HCT116 (cell line): ENCODE measurements at regions not wholly inside any gene's neighbourhood (a gene's known extent, or its start where the extent isn't known, plus 50 kb on each side); places are given as distances from the start of the nearest gene placed in this dataset.

Experiments
- ATAC-seq: fragments of 200-7000 bp; cut with Tn5 transposase; 2 replicates; pipeline ENCODE4 v1.9.1; 2020; ENCODE audit warnings: mild to moderate bottlenecking, moderate library complexity
- BruUV-seq: library from RNA; stranded (reverse); fragments of 400-500 nt; replicated peaks from 2 replicates; lab custom pipeline; 2021; lab: Mats Ljungman, UMichigan
- CTCF ChIA-PET: fragments of 300-600 bp; sonication (Branson Sonifier 250); formaldehyde crosslinking; loops from one replicate; lab custom pipeline; 2021; ENCODE audit warnings: antibody characterized with exemption; lab: Charles Lee
- POLR2A ChIA-PET: fragments of 300-600, 350-600 bp; sonication (Branson Sonifier 250); formaldehyde crosslinking; loops from one replicate; lab custom pipeline; 2021; ENCODE audit warnings: antibody characterized with exemption; lab: Charles Lee
- RAD21 ChIA-PET, 2 experiments: fragments of 300-600 bp; sonication (Branson Sonifier 250); formaldehyde crosslinking; loops; one replicate each; lab custom pipeline; 2023; ENCODE audit warnings: low total read pairs in 2 of 2; ENCODE audit not compliant: uncharacterized antibody in 2 of 2, unreplicated experiment in 2 of 2, low non-redundant PET in 1 of 2; lab: Charles Lee
- DNase-seq: peaks from one replicate; pipeline ENCODE4 v3.0.0-alpha.2; 2010; ENCODE audit warnings: low read depth, low spot score
- H2AFZ ChIP-seq: fragments of 200-600 bp; shearing (Covaris generic), sonication (generic); 2 replicates; pipeline ENCODE4 v1.6.1; 2017; ENCODE audit warnings: low read depth, mixed run types, mixed read lengths, antibody characterized with exemption, low read length; ENCODE audit not compliant: poor library complexity, severe bottlenecking
- H3K27ac ChIP-seq: 2 replicates; pipeline ENCODE4 v1.5.1; 2012; ENCODE audit warnings: low read depth, low read length
- H3K27me3 ChIP-seq: fragments of 200-600 bp; sonication (generic); 2 replicates; pipeline ENCODE4 v1.6.1; 2016; ENCODE audit warnings: mixed run types, low read length, mixed read lengths; ENCODE audit not compliant: insufficient read depth
- H3K36me3 ChIP-seq, 2 experiments: fragments of 200-500 bp in 1 of 2; fragments of 200-600 bp in 1 of 2; sonication (Bioruptor generic) in 1 of 2; sonication (generic) in 1 of 2; 2 replicates each; pipeline versions ENCODE4 v1.5.1 to v1.6.1; 2014 to 2016; ENCODE audit warnings: low read length in 2 of 2, inconsistent platforms in 1 of 2, mixed read lengths in 1 of 2, mixed run types in 1 of 2; ENCODE audit not compliant: insufficient read depth in 2 of 2, control insufficient read depth in 1 of 2
- H3K4me1 ChIP-seq, 2 experiments: fragments of 200-600 bp in 1 of 2; sonication (generic) in 1 of 2; 2 replicates each; pipeline versions ENCODE4 v1.5.1 to v1.6.1; 2012 to 2017; ENCODE audit warnings: low read length in 2 of 2, inconsistent platforms in 1 of 2, mild to moderate bottlenecking in 1 of 2, mixed read lengths in 1 of 2, mixed run types in 1 of 2, moderate library complexity in 1 of 2; ENCODE audit not compliant: insufficient read depth in 2 of 2, control insufficient read depth in 1 of 2
- H3K4me2 ChIP-seq: fragments of 200-600 bp; sonication (generic); 2 replicates; pipeline ENCODE4 v1.6.1; 2017; ENCODE audit warnings: mixed run types, low read length, mixed read lengths
- H3K4me3 ChIP-seq, 2 experiments: fragments of 200-600 bp in 1 of 2; sonication (generic) in 1 of 2; replicated peaks in 1 of 2; 2 replicates each; pipeline ENCODE4 v1.5.1; 2011 to 2016; ENCODE audit warnings: low read length in 2 of 2, control low read depth in 1 of 2, low read depth in 1 of 2, mild to moderate bottlenecking in 1 of 2, mixed read lengths in 1 of 2, mixed run types in 1 of 2
- H3K79me2 ChIP-seq: fragments of 200-600 bp; sonication (generic); 2 replicates; pipeline ENCODE4 v1.6.1; 2017; ENCODE audit warnings: mild to moderate bottlenecking, mixed run types, low read length, moderate library complexity, mixed read lengths; ENCODE audit not compliant: insufficient read depth
- H3K9ac ChIP-seq: fragments of 200-600 bp; sonication (generic); 2 replicates; pipeline ENCODE4 v1.6.1; 2016; ENCODE audit warnings: low read length, mixed read lengths
- H3K9me2 ChIP-seq: fragments of 200-600 bp; sonication (generic), shearing (Covaris generic); 2 replicates; pipeline ENCODE4 v1.6.1; 2017; ENCODE audit warnings: mixed run types, mild to moderate bottlenecking, moderate library complexity; ENCODE audit not compliant: insufficient read depth
- H3K9me3 ChIP-seq, 2 experiments: fragments of 200-500 bp in 1 of 2; fragments of 200-600 bp in 1 of 2; sonication (Bioruptor generic) in 1 of 2; sonication (generic) in 1 of 2; 2 replicates each; pipeline ENCODE4 v1.6.1; 2014 to 2017; ENCODE audit warnings: low read length in 2 of 2, mixed read lengths in 2 of 2, inconsistent platforms in 1 of 2, low read depth in 1 of 2, mild to moderate bottlenecking in 1 of 2, mixed run types in 1 of 2, moderate library complexity in 1 of 2; ENCODE audit not compliant: control insufficient read depth in 1 of 2, insufficient read depth in 1 of 2
- H4K20me1 ChIP-seq: fragments of 200-600 bp; sonication (generic), shearing (Covaris generic); 2 replicates; pipeline ENCODE4 v1.6.1; 2017; ENCODE audit warnings: mixed run types, mild to moderate bottlenecking, moderate library complexity; ENCODE audit not compliant: insufficient read depth
- CBX3 ChIP-seq: IDR thresholded peaks from 2 replicates; pipeline ENCODE4 v1.6.1; 2012; ENCODE audit warnings: low read depth
- CEBPB ChIP-seq: IDR thresholded peaks from 2 replicates; pipeline ENCODE4 v1.6.1; 2012; ENCODE audit warnings: low read depth
- EGR1 ChIP-seq: IDR thresholded peaks from 2 replicates; pipeline ENCODE4 v1.6.1; 2012; ENCODE audit warnings: low read depth
- ELF1 ChIP-seq: IDR thresholded peaks from 2 replicates; pipeline ENCODE4 v1.6.1; 2012; ENCODE audit warnings: low read depth, borderline replicate concordance
- EZH2 ChIP-seq: fragments of 200-600 bp; sonication (generic); IDR thresholded peaks from 2 replicates; pipeline ENCODE4 v1.6.1; 2017; ENCODE audit warnings: antibody characterized with exemption, mixed run types
- EZH2phosphoT487 ChIP-seq: fragments of 200-600 bp; IDR thresholded peaks from 2 replicates; pipeline ENCODE4 v1.6.1; 2018; ENCODE audit warnings: antibody characterized with exemption, borderline replicate concordance
- FOSL1 ChIP-seq: IDR thresholded peaks from 2 replicates; pipeline ENCODE4 v1.6.1; 2012; ENCODE audit warnings: low read depth
- JUND ChIP-seq: IDR thresholded peaks from 2 replicates; pipeline ENCODE4 v1.6.1; 2012
- RAD21 ChIP-seq: IDR thresholded peaks from 2 replicates; pipeline ENCODE4 v1.6.1; 2012; ENCODE audit warnings: low read depth, mild to moderate bottlenecking
- SP1 ChIP-seq: IDR thresholded peaks from 2 replicates; pipeline ENCODE4 v1.6.1; 2012; ENCODE audit warnings: low read depth
- SRF ChIP-seq: IDR thresholded peaks from 2 replicates; pipeline ENCODE4 v1.6.1; 2012; ENCODE audit warnings: low read depth
- TCF7L2 ChIP-seq: IDR thresholded peaks from 2 replicates; pipeline ENCODE4 v1.7.0; 2011; ENCODE audit warnings: borderline replicate concordance, inconsistent platforms; ENCODE audit not compliant: insufficient read depth, insufficient read length; ENCODE audit errors: extremely low read depth
- ZFX ChIP-seq: fragments of 450-650 bp; IDR thresholded peaks from 2 replicates; pipeline ENCODE4 v1.6.1; 2017
- ZNF274 ChIP-seq: fragments of 200-500 bp; sonication (Bioruptor generic); IDR thresholded peaks from 2 replicates; pipeline ENCODE4 v1.6.1; 2014; ENCODE audit warnings: mild to moderate bottlenecking, low read depth, low read length, inconsistent platforms
- intact Hi-C: fragments of 100-400 bp; cut with micrococcal nuclease; formaldehyde crosslinking; loops from 2 replicates; pipeline ENCODE4 v1.10.0; 2022
- TF ChIP-seq, protein P1 (sequence below): IDR thresholded peaks from 2 replicates; pipeline ENCODE4 v1.6.1; 2012
- TF ChIP-seq, protein P2 (sequence below), 3 experiments: fragments of 200-600 bp in 1 of 3; sonication (generic) in 1 of 3; IDR thresholded peaks in 2 of 3; conservative IDR thresholded peaks in 1 of 3; 2 replicates each; pipeline ENCODE4 v1.5.1; 2012 to 2017; ENCODE audit warnings: low read depth in 2 of 3, low read length in 2 of 3, antibody characterized with exemption in 1 of 3, borderline replicate concordance in 1 of 3, control low read depth in 1 of 3, mild to moderate bottlenecking in 1 of 3, mixed read lengths in 1 of 3, mixed run types in 1 of 3, moderate library complexity in 1 of 3; ENCODE audit not compliant: insufficient read depth in 1 of 3
- TF ChIP-seq, protein P3 (sequence below): IDR thresholded peaks from 2 replicates; pipeline ENCODE4 v1.6.1; 2012
- TF ChIP-seq, protein P4 (sequence below): IDR thresholded peaks from 2 replicates; pipeline ENCODE4 v1.6.1; 2011; ENCODE audit warnings: mild to moderate bottlenecking, low read length, moderate library complexity; ENCODE audit not compliant: insufficient replicate concordance; ENCODE audit errors: extremely low read depth
- TF ChIP-seq, protein P5 (sequence below): IDR thresholded peaks from 2 replicates; pipeline ENCODE4 v1.6.1; 2012; ENCODE audit warnings: low read depth

DNA sequence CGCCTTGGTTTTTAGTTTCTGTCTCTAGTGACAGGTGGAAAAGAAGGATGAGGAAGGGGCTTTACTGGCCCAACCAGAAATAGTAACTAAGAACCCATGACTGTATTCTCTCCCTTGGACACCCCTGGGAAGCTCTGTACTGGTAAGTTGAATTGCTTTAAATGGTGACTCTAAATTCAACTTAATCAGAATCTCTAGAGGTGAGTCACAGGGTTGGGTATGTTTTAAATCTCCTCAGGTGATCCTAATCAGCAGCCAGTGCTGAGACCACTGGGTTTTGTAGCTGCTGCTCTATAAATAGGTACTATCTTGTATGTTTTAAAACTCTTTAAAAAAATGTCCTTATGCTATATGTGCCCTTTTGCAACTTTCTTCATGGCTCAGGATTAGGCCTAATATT lies 314.0 kb upstream of the ECI2 start:
- no peaks in the 10 kb centered on the region for H4K20me1 ChIP-seq
- intact Hi-C loops = no loop called here
- H3K36me3 ChIP-seq = no peaks in the 10 kb centered on the region
- TF ChIP-seq EZH2 (no peak), EGR1 (no peak), ZFX (no peak), FOSL1 (no peak), CEBPB (no peak), CBX3 (no peak), RAD21 (no peak), SRF (no peak), EZH2phosphoT487 (no peak), SP1 (no peak), TCF7L2 (no peak), JUND (no peak), ELF1 (no peak), ZNF274 (no peak)
- TF ChIP-seq, protein P1, sequence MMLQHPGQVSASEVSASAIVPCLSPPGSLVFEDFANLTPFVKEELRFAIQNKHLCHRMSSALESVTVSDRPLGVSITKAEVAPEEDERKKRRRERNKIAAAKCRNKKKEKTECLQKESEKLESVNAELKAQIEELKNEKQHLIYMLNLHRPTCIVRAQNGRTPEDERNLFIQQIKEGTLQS = no peak
- TF ChIP-seq, protein P2, sequence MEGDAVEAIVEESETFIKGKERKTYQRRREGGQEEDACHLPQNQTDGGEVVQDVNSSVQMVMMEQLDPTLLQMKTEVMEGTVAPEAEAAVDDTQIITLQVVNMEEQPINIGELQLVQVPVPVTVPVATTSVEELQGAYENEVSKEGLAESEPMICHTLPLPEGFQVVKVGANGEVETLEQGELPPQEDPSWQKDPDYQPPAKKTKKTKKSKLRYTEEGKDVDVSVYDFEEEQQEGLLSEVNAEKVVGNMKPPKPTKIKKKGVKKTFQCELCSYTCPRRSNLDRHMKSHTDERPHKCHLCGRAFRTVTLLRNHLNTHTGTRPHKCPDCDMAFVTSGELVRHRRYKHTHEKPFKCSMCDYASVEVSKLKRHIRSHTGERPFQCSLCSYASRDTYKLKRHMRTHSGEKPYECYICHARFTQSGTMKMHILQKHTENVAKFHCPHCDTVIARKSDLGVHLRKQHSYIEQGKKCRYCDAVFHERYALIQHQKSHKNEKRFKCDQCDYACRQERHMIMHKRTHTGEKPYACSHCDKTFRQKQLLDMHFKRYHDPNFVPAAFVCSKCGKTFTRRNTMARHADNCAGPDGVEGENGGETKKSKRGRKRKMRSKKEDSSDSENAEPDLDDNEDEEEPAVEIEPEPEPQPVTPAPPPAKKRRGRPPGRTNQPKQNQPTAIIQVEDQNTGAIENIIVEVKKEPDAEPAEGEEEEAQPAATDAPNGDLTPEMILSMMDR (IDR thresholded peaks at IDR 0.05 in 2 of 3, conservative IDR thresholded peaks at IDR 0.05 in 1 of 3; ENCODE audit: borderline replicate concordance in 1 of 3, insufficient read depth in 1 of 3, low read depth in 2 of 3, low read length in 2 of 3) = no peak
- TF ChIP-seq, protein P3, sequence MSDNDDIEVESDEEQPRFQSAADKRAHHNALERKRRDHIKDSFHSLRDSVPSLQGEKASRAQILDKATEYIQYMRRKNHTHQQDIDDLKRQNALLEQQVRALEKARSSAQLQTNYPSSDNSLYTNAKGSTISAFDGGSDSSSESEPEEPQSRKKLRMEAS = no peak
- TF ChIP-seq, protein P4, sequence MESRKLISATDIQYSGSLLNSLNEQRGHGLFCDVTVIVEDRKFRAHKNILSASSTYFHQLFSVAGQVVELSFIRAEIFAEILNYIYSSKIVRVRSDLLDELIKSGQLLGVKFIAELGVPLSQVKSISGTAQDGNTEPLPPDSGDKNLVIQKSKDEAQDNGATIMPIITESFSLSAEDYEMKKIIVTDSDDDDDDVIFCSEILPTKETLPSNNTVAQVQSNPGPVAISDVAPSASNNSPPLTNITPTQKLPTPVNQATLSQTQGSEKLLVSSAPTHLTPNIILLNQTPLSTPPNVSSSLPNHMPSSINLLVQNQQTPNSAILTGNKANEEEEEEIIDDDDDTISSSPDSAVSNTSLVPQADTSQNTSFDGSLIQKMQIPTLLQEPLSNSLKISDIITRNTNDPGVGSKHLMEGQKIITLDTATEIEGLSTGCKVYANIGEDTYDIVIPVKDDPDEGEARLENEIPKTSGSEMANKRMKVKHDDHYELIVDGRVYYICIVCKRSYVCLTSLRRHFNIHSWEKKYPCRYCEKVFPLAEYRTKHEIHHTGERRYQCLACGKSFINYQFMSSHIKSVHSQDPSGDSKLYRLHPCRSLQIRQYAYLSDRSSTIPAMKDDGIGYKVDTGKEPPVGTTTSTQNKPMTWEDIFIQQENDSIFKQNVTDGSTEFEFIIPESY = no peak
- TF ChIP-seq, protein P5, sequence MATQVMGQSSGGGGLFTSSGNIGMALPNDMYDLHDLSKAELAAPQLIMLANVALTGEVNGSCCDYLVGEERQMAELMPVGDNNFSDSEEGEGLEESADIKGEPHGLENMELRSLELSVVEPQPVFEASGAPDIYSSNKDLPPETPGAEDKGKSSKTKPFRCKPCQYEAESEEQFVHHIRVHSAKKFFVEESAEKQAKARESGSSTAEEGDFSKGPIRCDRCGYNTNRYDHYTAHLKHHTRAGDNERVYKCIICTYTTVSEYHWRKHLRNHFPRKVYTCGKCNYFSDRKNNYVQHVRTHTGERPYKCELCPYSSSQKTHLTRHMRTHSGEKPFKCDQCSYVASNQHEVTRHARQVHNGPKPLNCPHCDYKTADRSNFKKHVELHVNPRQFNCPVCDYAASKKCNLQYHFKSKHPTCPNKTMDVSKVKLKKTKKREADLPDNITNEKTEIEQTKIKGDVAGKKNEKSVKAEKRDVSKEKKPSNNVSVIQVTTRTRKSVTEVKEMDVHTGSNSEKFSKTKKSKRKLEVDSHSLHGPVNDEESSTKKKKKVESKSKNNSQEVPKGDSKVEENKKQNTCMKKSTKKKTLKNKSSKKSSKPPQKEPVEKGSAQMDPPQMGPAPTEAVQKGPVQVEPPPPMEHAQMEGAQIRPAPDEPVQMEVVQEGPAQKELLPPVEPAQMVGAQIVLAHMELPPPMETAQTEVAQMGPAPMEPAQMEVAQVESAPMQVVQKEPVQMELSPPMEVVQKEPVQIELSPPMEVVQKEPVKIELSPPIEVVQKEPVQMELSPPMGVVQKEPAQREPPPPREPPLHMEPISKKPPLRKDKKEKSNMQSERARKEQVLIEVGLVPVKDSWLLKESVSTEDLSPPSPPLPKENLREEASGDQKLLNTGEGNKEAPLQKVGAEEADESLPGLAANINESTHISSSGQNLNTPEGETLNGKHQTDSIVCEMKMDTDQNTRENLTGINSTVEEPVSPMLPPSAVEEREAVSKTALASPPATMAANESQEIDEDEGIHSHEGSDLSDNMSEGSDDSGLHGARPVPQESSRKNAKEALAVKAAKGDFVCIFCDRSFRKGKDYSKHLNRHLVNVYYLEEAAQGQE = no peak
- TF ChIP-seq, all 23 proteins: peak for 0
- ATAC-seq (no peak), DNase-seq (no peak)
- ChIA-PET RAD21 (no interaction called here), POLR2A (no interaction called here), CTCF (no interaction called here)
- H3K4me1 ChIP-seq = no peaks in the 10 kb centered on the region
- no peak overlapping the region for H3K9ac ChIP-seq
- peaks cover 0 to 3% of the 10 kb centered on the region in 2 experiments; a peak in 1 of 4 replicates for H3K9me3 ChIP-seq
- H3K4me2 ChIP-seq = no peak overlapping the region
- H3K27ac ChIP-seq = no peak overlapping the region
- no peak overlapping the region for H3K4me3 ChIP-seq
- H2AFZ ChIP-seq = no peak overlapping the region
- no peaks in the 10 kb centered on the region for H3K9me2 ChIP-seq
- no peaks in the 10 kb centered on the region for H3K27me3 ChIP-seq
- H3K79me2 ChIP-seq = no peaks in the 10 kb centered on the region
- no TSS peak for BruUV-seq
